Duodenal mucosa (tissue), 2 donors: ENCODE measurements at regions not wholly inside any gene's neighbourhood (a gene's known extent, or its start where the extent isn't known, plus 50 kb on each side); places are given as distances from the start of the nearest gene placed in this dataset.
A peak's percentile ranks its signal among the peaks of the same experiment; 100 is the strongest.

ENCODE experiments used
- H3K27ac ChIP-seq: one replicate; pipeline ENCODE4 v1.7.0; 2013; ENCODE audit warnings: low read depth, low read length
- H3K27me3 ChIP-seq, 2 donors: one replicate each; pipeline ENCODE4 v1.7.0; 2013; ENCODE audit warnings: low read length in 2 of 2, control low read depth in 1 of 2; ENCODE audit not compliant: insufficient read depth in 2 of 2, control insufficient read depth in 1 of 2
- H3K36me3 ChIP-seq, 2 donors: one replicate each; pipeline ENCODE4 v1.7.0; 2013; ENCODE audit warnings: low read length in 2 of 2, control low read depth in 1 of 2; ENCODE audit not compliant: insufficient read depth in 2 of 2, control insufficient read depth in 1 of 2
- H3K4me1 ChIP-seq, 2 donors: one replicate each; pipeline ENCODE4 v1.7.0; 2013; ENCODE audit warnings: low read length in 2 of 2, control low read depth in 1 of 2; ENCODE audit not compliant: insufficient read depth in 2 of 2, control insufficient read depth in 1 of 2
- H3K4me3 ChIP-seq, 2 donors: one replicate each; pipeline ENCODE4 v1.7.0; 2013; ENCODE audit warnings: low read length in 2 of 2, low read depth in 1 of 2
- H3K9ac ChIP-seq, 2 donors: one replicate each; pipeline ENCODE4 v1.7.0; 2013; ENCODE audit warnings: low read length in 2 of 2, low read depth in 1 of 2
- H3K9me3 ChIP-seq, 2 donors: one replicate each; pipeline ENCODE4 v1.7.0; 2013; ENCODE audit warnings: low read length in 2 of 2, control low read depth in 1 of 2; ENCODE audit not compliant: control insufficient read depth in 1 of 2

- Histone ChIP-seq H3K4me3 (no peak overlapping the region), H3K27ac (no peak overlapping the region), H3K4me1 (peaks cover 6 to 12% of the 10 kb centered on the region in 2 donors), H3K36me3 (no peaks in the 10 kb centered on the region), H3K27me3 (no peaks in the 10 kb centered on the region), H3K9ac (no peak overlapping the region), H3K9me3 (no peaks in the 10 kb centered on the region)
Measured at GRCh38 chr14:76974365-76974764, 54.1 kb downstream of the IRF2BPL start.

DNA sequence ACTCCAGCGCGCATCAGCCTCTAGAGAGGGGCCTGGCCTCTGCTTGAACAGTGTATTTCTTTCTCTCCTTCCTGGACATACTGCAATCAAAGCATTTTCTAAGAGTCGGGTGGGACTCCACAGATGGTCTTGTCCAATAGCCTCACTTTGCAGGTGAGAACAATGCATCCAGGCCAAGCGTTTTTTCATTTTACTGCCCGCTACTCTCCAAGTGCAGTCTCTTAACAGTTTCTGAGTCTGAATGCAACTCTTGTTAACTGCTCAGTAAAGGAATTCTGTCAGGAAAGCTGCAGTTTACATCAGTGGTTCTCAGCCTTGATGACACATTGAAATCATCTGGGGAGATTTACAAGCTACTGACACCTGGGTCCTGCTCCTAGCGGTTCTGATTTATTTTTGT, 57.0 kb downstream of the IRF2BPL start:
- Histone ChIP-seq H3K4me3 (peak overlapping the region in 1 of 2 donors; percentile 18), H3K27ac (no peak overlapping the region), H3K9ac (no peak overlapping the region), H3K9me3 (no peaks in the 10 kb centered on the region), H3K27me3 (no peaks in the 10 kb centered on the region), H3K36me3 (no peaks in the 10 kb centered on the region), H3K4me1 (peaks cover 6 to 12% of the 10 kb centered on the region in 2 donors)

GRCh38 chr14:76968621-76969063, 59.9 kb downstream of the IRF2BPL start:
- Histone ChIP-seq H3K36me3 (no peaks in the 10 kb centered on the region), H3K9me3 (no peaks in the 10 kb centered on the region), H3K27ac (no peak overlapping the region), H3K9ac (no peak overlapping the region), H3K4me1 (peaks cover 16 to 25% of the 10 kb centered on the region in 2 donors), H3K27me3 (no peaks in the 10 kb centered on the region), H3K4me3 (no peak overlapping the region)

DNA sequence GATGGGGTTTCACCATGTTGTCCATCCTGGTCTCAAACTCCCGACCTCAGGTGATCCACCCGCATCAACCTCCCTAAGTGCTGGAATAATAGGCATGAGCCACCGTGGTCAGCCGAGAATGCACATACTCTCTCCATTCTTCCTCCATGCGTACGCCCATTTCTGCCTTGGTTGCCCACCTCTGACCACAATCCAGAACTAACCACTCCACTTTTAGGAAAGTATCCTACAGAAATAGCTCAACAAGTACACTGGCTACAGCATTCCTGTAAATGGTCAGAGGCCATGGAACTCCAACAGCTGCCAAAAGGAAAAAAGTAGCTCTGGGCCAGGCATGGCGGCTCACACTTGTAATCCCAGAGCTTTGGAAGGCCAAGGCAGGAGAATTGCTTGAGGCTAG, 60.7 kb downstream of the IRF2BPL start:
- H3K4me3 ChIP-seq = no peak overlapping the region
- no peak overlapping the region for H3K27ac ChIP-seq
- no peaks in the 10 kb centered on the region for H3K27me3 ChIP-seq
- H3K9ac ChIP-seq = no peak overlapping the region
- no peaks in the 10 kb centered on the region for H3K36me3 ChIP-seq
- no peaks in the 10 kb centered on the region for H3K9me3 ChIP-seq
- peaks cover 16 to 25% of the 10 kb centered on the region in 2 donors for H3K4me1 ChIP-seq

GRCh38 chr14:76965232-76965631, 63.3 kb downstream of the IRF2BPL start:
- Histone ChIP-seq H3K36me3 (no peaks in the 10 kb centered on the region), H3K9me3 (no peaks in the 10 kb centered on the region), H3K27ac (no peak overlapping the region), H3K9ac (no peak overlapping the region), H3K4me1 (peaks cover 23 to 25% of the 10 kb centered on the region in 2 donors), H3K4me3 (no peak overlapping the region), H3K27me3 (no peaks in the 10 kb centered on the region)

- no peak overlapping the region for H3K9ac ChIP-seq
- H3K27me3 ChIP-seq = no peaks in the 10 kb centered on the region
- H3K9me3 ChIP-seq = no peaks in the 10 kb centered on the region
- H3K36me3 ChIP-seq = no peaks in the 10 kb centered on the region
- H3K27ac ChIP-seq = no peak overlapping the region
- H3K4me3 ChIP-seq = no peak overlapping the region
- H3K4me1 ChIP-seq = peaks cover 23 to 25% of the 10 kb centered on the region in 2 donors
Measured at GRCh38 chr14:76964695-76965094, 63.8 kb downstream of the IRF2BPL start.

DNA sequence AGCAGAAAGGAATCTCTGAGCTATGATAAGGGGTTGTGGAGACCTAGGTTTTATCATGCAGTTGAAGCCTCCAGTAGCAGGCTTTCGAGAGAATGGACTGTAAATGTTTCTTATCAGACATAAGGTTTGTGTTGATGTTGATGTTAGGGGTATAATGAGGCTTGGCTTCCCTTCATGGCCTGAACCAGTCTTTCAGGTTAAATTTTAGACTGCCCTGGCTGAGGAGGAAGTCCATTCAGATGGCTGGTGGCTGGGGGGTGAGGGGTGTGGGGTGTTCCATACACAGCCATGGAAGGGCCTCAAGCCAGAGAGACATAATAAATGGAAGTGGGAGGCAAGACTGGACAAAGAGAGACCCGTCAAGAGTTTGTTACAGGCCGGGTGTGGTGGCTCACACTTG, 65.1 kb downstream of the IRF2BPL start:
- Histone ChIP-seq H3K27me3 (no peaks in the 10 kb centered on the region), H3K27ac (no peak overlapping the region)

GRCh38 chr14:76962303-76962660, 66.2 kb downstream of the IRF2BPL start:
- H3K4me1 ChIP-seq = peaks cover 35 to 41% of the 10 kb centered on the region in 2 donors
- H3K27ac ChIP-seq = peak overlapping the region; percentile 38
- no peaks in the 10 kb centered on the region for H3K27me3 ChIP-seq
- peak overlapping the region; percentile 44 to 71 for H3K9ac ChIP-seq
- H3K4me3 ChIP-seq = peak overlapping the region; percentile 60 to 73
- no peaks in the 10 kb centered on the region for H3K36me3 ChIP-seq
- no peaks in the 10 kb centered on the region for H3K9me3 ChIP-seq

More for the DNA sequence above, 65.1 kb downstream of the IRF2BPL start:
- H3K9me3 ChIP-seq = no peaks in the 10 kb centered on the region
- no peak overlapping the region for H3K9ac ChIP-seq
- H3K4me1 ChIP-seq = peaks cover 31 to 33% of the 10 kb centered on the region in 2 donors
- H3K4me3 ChIP-seq = no peak overlapping the region
- H3K36me3 ChIP-seq = no peaks in the 10 kb centered on the region

- Histone ChIP-seq H3K4me1 (peaks cover 40 to 46% of the 10 kb centered on the region in 2 donors), H3K4me3 (peak overlapping the region; percentile 60 to 73), H3K9me3 (no peaks in the 10 kb centered on the region), H3K36me3 (no peaks in the 10 kb centered on the region), H3K27me3 (no peaks in the 10 kb centered on the region), H3K9ac (peak overlapping the region; percentile 44 to 71), H3K27ac (peak overlapping the region; percentile 38)
Measured at GRCh38 chr14:76961631-76962302, 66.7 kb downstream of the IRF2BPL start.

DNA sequence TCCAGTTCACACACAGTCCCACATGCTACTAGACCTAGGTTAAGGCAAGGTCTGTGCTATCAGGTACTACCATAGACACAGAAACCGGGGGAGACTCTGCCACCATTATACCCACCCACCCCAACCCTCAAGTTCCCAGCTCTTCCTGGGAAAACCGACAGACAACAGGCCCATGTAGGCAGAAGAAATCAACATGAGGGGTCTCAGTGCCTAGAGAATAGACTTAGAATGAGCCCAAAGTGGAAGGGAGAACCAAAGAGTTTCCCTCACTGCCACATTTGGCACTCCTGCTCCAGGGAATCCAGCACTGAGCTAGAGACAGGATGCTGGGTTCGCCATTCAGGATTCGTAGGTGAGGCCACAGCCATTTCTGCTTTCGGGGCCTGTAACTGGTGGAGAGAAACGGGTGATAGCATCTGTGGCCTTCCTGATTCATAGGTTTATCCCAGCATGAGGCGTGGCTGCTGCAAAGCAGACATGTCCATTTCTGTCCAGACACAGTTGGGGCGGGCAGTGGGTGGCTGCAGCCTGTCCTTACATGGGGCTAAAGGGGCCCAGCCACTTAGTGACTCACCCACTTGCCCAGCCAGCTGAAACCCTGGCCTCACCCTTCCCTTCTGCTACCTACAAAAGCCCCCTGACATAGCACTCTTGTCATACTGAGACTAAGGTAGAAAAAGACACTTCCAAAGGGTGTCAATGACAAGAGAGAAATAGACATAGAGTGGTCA, 69.4 kb downstream of the IRF2BPL start:
- Histone ChIP-seq H3K36me3 (no peaks in the 10 kb centered on the region), H3K9me3 (no peaks in the 10 kb centered on the region), H3K4me3 (no peak overlapping the region), H3K4me1 (peaks cover 46 to 47% of the 10 kb centered on the region in 2 donors), H3K27me3 (no peaks in the 10 kb centered on the region), H3K27ac (no peak overlapping the region), H3K9ac (no peak overlapping the region)
